ENCODE measurements at regions not wholly inside any gene's neighbourhood (a gene's known extent, or its start where the extent isn't known, plus 50 kb on each side); places are given as distances from the start of the nearest gene placed in this dataset.

GRCh38 chr16:87248714-87249113, 68.5 kb downstream of the C16orf95 start:
- Histone ChIP-seq H3K9ac (ENCODE audit: control insufficient read depth, insufficient read depth, low read length) (no peak overlapping the region), H3K27ac (ENCODE audit: control insufficient read depth, insufficient read depth) (no peak overlapping the region), H3K4me3 (no peak overlapping the region), H3K27me3 (replicated peaks in 1 of 2; ENCODE audit: control insufficient read depth in 2 of 2, insufficient read depth in 2 of 2, low read length in 1 of 2) (no peaks in the 10 kb centered on the region), H2AFZ (ENCODE audit: control insufficient read depth, low read depth, low read length) (no peak overlapping the region), H3K79me2 (ENCODE audit: control insufficient read depth, insufficient read depth, low read length) (no peaks in the 10 kb centered on the region), H4K20me1 (ENCODE audit: control insufficient read depth, insufficient read depth) (no peaks in the 10 kb centered on the region), H3K4me1 (ENCODE audit: control insufficient read depth, insufficient read depth, low read length) (no peaks in the 10 kb centered on the region), H3K36me3 (ENCODE audit: control insufficient read depth in 2 of 2, insufficient read depth in 2 of 2, low read length in 1 of 2) (no peaks in the 10 kb centered on the region), H3K9me3 (replicated peaks; ENCODE audit: control insufficient read depth, insufficient read depth, low read length) (no peaks in the 10 kb centered on the region), H3K4me2 (ENCODE audit: control insufficient read depth, insufficient read depth) (no peak overlapping the region)
- RAD21 ChIA-PET (ENCODE audit: unreplicated experiment) = no interaction called here
- CTCF ChIA-PET = no interaction called here
- DNase-seq (ENCODE audit: low read depth, low spot score) (no peak), ATAC-seq (no peak), FAIRE-seq (no peak)
- SMC1A ChIA-PET (ENCODE audit: uncharacterized antibody, unreplicated experiment) = no interaction called here
- no TSS peak for BruUV-seq (replicated peaks)
- in situ Hi-C loops (cut with MboI) = no loop called here
- TF ChIP-seq GATAD2B (conservative IDR thresholded peaks at IDR 0.05; ENCODE audit: low read depth) (no peak), NFYA (IDR thresholded peaks at IDR 0.05; ENCODE audit: borderline replicate concordance, low read depth, low read length) (no peak), TCF7 (IDR thresholded peaks at IDR 0.05; ENCODE audit: borderline replicate concordance) (no peak), DPF2 (IDR thresholded peaks at IDR 0.05) (no peak), CHD2 (IDR thresholded peaks at IDR 0.05; ENCODE audit: borderline replicate concordance, low read depth, low read length) (no peak), ESRRA (IDR thresholded peaks at IDR 0.05; ENCODE audit: low read length) (no peak), ZZZ3 (IDR thresholded peaks at IDR 0.05; ENCODE audit: control insufficient read depth, insufficient read length, low read depth) (no peak), EGR1 (IDR thresholded peaks at IDR 0.05; ENCODE audit: borderline replicate concordance in 1 of 2, low read depth in 2 of 2, low read length in 2 of 2) (no peak), BHLHE40 (IDR thresholded peaks at IDR 0.05; ENCODE audit: borderline replicate concordance in 1 of 2, low read depth in 2 of 2, low read length in 1 of 2) (no peak), BRCA1 (IDR thresholded peaks at IDR 0.05; ENCODE audit: low read depth, low read length) (no peak), TCF12 (IDR thresholded peaks at IDR 0.05; ENCODE audit: low read depth, low read length) (no peak), ZNF217 (IDR thresholded peaks at IDR 0.05) (no peak), BCLAF1 (IDR thresholded peaks at IDR 0.05) (no peak), ZBTB40 (IDR thresholded peaks at IDR 0.05; ENCODE audit: borderline replicate concordance) (no peak), YY1 (IDR thresholded peaks at IDR 0.05; ENCODE audit: low read depth, low read length) (no peak)
- TF ChIP-seq, protein P1, sequence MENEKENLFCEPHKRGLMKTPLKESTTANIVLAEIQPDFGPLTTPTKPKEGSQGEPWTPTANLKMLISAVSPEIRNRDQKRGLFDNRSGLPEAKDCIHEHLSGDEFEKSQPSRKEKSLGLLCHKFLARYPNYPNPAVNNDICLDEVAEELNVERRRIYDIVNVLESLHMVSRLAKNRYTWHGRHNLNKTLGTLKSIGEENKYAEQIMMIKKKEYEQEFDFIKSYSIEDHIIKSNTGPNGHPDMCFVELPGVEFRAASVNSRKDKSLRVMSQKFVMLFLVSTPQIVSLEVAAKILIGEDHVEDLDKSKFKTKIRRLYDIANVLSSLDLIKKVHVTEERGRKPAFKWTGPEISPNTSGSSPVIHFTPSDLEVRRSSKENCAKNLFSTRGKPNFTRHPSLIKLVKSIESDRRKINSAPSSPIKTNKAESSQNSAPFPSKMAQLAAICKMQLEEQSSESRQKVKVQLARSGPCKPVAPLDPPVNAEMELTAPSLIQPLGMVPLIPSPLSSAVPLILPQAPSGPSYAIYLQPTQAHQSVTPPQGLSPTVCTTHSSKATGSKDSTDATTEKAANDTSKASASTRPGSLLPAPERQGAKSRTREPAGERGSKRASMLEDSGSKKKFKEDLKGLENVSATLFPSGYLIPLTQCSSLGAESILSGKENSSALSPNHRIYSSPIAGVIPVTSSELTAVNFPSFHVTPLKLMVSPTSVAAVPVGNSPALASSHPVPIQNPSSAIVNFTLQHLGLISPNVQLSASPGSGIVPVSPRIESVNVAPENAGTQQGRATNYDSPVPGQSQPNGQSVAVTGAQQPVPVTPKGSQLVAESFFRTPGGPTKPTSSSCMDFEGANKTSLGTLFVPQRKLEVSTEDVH (IDR thresholded peaks at IDR 0.05; ENCODE audit: low read depth, partially characterized antibody) = no peak
- POLR2A ChIA-PET = no interaction called here
- 32% methylated on average over 3 of the region's 3 CpGs for WGBS (ENCODE audit: insufficient coverage, insufficient replicate concordance, low lambda C conversion rate, missing lambda C conversion rate)
- intact Hi-C loops (cut with micrococcal nuclease; ENCODE audit: unreplicated experiment) = no loop called here
